ENCODE measurements at regions not wholly inside any gene's neighbourhood (a gene's known extent, or its start where the extent isn't known, plus 50 kb on each side); places are given as distances from the start of the nearest gene placed in this dataset.
"Not testable (repeated sequence)": the region's sequence is repeated elsewhere in the genome, so short reads cannot be mapped to it uniquely, and the experiment has no call there.

DNA sequence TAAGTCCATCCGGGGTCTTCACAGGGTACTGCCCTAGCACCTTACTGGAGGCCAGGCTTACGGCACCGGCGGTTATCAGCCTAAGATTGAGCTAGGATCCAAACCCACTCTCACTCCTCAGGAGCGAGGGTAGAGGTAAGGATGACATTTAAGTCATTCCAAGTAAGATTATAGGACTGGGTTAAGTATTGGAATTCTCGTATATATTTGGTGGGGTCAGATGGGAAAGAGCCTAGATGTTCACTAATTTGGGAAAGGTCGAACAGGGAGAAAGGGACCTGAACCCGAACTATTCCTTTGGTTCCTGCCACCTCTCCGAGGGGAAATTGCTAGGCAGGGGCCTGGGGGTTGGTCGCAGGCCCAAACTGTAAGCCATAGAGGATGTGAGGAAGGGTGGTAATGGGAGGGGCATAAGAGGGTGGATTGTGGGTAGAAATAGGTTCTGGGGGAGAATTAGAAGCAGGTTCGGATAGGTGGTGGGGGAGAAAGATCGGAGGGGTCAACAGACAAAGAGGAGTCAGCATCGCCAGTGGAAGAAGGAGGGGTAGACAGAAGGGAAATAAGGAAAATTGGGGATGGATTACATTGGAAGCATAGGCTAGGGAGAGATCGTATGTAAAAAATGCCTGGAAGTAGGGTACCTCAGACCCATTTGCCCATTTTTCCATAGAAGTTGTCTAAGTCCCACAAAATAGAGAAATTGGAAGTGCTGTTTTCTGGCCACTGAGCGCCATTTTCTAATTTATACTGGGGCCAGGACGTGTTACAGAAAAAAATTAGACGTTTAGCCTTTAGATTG lies 747.1 kb upstream of the ADGRB3 start:
- DNase-seq, result no peak

DNA sequence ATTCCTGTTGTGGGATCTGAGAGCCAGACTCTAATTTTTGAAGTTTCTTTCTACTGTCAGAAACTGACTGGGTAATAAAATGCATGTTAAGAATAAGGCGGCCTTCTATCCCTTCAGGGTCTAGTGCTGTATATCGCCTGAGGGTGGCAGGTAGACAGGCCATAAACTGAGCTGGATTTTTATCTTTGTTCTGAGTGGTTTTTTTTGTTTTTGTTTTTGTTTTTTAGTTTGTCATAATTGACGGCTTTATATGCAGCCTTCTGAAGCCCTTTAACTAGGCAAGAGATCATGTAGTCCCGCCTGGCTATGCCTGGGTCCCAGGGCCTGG lies 747.7 kb upstream of the ADGRB3 start:
- DNase-seq, result no peak

DNA sequence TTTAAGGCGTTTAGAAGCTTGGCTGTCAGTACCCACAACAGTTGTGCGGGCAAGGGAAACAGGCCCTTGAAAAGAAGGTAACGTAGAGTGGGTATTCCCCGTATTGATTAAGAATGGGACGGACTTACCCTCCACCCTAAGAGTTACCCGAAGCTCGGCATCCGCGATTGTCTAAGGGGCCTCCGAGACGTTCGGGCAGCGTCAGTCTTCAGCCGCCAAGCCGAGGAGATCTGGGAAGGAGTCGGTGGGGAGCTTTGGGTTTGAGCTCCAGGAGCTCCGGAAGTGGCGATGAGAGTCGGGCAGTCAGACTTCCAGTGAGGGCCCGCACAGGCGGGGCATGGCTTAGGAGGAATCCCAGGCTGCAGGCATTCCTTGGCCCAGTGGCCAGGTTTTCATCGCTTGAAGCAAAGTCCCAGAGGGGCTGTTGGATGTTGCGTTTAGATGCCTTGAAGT lies 748.2 kb upstream of the ADGRB3 start:
- no peak for DNase-seq

DNA sequence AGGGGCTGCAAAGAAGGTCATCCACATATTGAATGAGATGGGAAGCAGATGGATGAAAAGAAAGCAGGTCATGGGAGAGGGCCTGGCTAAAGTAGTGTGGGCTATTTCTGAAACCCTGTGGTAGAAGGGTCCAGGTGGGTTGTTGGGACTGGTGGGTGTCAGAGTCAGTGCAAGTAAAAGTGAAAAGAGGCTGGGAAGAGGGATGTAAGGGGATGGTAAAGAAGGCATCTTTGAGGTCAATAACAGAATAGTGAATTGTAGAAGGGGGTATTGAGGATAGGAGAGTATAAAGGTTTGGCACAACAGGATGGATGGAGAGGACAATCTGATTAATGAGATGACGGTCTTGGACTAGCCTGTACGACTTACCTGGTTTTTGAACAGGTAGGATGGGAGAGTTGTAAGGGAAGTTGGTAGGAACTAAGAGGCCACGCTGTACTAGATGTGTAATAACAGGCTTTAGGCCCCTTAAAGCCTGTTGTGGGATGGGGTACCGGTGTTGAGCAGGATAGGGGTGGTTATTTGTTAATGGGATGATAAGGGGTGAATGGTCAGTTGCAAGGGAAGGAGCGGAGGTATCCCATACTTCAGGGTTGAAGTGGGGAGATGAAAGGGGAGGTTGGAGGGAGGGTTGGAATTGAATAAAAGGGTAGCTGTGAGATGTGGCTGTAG lies 748.9 kb upstream of the ADGRB3 start:
- DNase-seq, result no peak

DNA sequence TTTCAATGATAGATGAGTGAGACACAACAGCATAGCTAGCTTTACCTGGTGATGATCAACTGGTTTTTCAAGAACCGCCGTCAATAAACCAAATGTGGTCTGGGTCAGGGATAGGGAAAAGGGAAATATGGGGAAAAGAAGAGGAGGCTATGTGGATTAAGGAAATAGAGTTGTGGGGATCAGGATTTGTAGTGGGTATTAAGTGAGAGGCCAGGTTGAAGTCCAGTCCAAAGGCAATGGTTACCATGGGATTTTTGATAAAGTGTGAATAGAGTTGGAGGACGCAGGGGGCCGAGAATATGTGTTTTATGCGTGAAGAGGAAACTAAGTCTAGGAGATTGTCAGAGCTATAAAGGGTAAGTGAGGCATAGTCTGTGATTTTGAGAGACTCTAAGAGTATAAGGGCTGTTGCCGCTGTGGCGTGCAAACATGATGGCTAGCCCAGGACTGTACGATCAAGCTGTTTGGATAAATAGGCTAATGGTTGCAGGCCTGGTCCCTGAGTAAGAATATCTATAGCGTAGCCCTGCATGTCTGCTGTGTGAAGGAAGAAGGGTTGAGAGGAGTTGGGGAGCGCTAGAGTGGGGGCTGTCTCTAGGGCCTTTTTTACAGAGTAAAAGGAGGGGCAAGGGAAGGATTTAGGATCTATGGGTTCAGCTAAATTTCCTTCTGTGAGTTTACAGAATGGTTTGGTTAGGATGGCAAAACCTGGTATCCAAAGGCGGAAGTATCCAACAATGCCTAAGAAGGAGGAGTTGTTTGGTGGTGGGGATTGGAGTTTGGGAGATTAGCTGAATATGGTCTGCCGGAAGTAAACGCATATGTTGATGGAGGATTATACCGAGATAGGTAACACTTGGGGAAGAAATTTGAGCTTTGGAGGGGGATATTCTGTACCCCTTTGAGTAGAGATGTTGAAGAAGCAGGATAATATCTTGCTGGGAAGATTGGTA lies 749.7 kb upstream of the ADGRB3 start:
- DNase-seq, result no peak

DNA sequence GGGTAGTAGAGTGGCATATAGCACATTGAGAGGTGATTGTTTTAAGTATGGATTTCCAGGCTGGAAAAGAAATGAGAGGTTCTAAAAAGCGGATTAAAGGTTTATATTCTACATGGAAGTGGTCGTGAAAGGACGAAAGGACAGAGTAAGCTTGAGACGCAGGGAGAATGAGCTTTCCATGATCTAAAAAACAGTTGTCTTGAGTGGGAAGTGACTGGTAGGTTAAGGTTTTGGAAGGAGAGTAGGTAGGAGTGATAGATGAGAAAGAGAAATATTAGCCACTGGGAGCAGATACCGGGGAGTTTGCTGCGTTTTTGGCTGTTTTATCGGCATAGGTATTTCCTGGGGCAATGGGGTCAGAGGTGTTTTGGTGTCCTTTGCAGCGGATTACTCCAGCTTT lies 750.6 kb upstream of the ADGRB3 start:
- no peak for DNase-seq

DNA sequence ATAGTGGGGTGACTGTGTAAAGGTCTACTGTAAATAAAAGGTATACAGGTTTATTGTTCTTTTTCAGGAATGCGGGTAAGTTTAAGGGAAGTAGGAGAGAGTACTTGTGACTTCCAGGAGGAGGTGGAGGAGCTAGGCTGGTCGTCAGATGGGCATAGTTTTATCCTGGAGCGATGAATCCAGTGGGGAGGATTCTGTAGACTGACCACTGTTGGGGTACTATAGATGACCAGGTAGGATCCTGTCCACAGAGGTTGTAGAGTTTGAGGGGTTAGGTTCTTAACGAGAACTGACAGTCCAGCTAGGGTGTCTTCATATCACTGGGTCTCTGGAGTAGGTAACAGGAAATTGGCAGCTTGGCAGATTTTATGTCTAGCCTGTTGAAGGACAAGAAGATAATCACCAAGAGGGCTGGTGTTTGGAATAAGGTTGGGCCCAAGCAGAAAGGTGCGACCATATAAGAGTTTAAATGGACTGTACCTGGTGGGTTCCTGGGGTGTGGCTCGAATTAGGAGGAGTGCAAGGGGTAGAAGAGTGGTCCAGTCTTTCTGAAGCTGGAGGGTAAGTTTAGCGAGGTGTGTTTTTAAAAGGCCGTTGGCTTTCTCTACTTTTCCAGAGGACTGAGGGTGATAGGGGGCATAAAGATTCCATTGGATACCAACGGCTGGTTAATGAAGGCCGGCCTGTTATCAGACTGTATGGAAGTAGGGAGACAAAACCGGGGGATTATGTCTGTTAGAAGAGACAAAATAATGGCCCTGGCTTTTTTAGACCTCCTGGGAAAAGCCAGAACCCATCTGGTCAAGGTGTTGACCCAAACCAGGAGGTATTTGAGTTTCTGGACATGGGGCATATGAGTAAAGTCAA lies 751.3 kb upstream of the ADGRB3 start:
- DNase-seq, result no peak

DNA sequence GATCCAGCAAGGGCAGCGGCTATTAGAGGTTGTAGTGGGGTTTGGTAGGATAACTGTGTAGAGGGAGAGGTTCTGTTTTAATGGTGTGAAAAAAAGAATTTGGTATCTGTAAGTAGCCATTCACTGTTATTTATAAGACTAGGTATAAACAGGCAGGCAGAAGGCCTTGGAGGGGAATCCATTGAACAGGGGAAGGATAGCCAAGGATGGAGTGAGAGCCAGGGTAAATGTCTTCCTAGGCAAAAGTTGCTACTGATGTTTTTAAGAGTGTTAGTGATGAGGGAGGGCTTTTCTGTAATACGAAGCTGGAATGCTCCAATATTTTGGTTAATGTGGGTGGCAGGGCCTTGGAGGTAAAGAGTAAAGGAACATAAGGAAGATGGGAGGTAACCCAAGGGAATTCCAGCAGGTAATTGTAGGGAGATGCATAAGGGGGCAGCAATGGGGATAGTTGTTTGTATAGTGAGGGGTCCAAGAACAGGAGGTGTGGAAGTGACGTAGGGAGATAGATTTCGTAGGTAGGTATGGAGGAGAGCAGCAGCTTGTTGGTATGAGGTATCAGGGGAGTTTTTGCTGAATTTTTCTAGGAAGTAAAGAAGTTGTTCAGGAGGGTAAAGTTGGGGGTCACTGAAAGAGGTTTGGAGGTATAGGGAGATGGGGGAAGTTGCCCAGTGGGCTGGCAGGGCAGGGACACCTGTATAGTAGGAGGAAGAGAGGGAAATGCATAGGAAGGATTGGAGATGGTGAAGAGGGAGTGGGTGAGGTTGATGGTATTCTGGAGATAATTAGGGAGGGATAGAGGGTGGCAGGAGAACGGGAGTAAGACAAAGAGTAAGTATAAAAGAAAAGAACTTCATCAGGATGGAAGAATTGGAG lies 752.4 kb upstream of the ADGRB3 start:
- no peak for DNase-seq

DNA sequence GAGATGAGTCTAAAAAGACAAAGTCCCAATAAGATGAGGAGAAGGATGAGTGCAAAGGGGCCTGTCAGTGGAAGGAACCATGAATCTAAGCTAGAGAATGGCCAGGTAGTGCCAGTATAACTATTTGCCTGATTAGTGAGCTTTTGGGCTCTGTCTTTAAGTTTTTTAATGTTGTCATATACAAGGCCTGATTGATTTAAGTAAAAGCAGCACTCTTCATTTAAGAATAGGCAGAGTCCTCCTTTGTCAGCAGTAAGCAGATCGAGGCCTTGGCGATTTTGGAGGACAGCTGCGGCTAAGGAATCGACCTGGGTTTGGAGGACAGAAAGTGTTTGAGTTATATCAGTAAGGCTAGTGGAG lies 753.4 kb upstream of the ADGRB3 start:
- DNase-seq, result no peak

DNA sequence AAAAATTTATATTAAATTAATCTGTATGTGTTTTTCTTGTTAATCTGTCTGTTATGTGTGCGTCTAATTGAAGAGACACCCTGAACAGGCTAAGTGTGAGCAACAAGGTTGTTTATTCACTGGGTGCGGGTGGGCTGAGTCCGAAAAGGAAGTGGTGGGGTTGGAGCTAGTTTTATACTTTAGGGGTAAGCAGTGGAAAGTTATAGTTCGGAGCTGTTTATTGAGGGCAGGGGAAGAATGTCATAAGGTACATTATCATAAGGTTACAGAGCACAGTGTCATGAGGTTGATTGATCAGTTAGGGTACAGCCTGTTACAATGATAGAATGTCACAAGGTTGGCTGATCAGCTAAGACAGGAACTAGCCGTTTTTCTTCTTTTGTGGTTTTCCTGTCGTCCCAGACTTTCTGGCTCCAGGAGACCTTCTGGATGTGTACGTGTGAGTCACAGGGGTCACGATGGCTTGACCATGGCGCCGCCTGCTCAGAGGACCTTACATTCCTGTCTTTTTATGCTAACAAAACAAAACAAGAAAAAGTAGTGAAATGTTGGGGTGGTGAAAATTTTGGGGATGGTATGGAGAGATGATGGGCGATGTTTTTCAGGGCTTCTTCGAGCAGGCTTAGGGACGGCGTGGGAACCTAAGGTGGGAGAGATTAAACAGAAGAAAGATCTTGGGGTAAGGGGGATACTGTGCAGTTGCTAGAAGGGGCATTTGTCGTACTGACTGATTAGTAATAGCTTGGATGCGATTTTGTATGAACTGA lies 754.0 kb upstream of the ADGRB3 start:
- DNase-seq, result no peak

DNA sequence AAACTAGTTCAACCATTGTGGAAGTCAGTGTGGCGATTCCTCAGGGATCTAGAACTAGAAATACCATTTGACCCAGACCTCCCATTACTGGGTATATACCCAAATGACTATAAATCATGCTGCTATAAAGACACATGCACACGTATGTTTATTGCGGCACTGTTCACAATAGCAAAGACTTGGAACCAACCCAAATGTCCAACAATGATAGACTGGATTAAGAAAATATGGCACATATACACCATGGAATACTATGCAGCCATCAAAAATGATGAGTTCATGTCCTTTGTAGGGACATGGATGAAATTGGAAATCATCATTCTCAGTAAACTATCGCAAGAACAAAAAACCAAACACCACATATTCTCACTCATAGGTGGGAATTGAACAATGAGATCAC lies 754.7 kb upstream of the ADGRB3 start:
- DNase-seq, result not testable (repeated sequence)

DNA sequence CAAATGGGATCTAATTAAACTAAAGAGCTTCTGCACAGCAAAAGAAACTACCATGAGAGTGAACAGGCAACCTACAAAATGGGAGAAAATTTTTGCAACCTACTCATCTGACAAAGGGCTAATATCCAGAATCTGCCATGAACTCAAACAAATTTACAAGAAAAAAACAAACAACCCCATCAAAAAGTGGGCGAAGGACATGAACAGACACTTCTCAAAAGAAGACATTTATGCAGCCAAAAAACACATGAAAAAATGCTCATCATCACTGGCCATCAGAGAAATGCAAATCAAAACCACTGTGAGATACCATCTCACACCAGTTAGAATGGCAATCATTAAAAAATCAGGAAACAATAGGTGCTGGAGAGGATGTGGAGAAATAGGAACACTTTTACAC lies 755.2 kb upstream of the ADGRB3 start:
- DNase-seq, result not testable (repeated sequence)

DNA sequence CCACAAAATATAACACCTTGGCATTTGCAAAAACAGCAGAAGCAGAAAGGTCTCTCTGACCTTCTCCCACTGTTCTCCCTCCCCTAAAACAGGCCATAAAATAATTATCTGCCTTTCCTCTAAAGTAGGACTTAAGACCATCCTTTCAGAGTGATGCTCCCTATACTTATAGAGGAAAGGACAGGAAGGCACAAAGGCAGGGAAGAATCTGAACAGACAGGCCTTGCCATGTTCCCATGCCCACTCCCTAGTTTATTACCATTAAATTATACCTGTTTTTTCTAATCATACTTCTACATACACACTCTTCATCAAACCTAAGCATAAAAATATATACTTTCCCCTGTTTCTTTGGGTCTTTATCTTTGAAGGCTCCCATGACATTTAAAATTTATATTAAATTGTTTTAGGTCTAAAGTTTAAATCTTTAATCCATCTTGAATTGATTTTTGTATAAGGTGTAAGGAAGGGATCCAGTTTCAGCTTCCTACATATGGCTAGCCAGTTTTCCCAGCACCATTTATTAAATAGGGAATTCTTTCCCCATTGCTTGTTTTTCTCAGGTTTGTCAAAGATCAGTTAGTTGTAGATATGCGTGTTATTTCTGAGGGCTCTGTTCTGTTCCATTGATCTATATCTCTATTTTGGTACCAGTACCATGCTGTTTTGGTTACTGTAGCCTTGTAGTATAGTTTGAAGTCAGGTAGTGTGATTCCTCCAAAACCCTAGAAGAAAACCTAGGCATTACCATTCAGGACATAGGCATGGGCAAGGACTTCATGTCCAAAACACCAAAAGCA lies 755.8 kb upstream of the ADGRB3 start:
- DNase-seq, result not testable (repeated sequence)

DNA sequence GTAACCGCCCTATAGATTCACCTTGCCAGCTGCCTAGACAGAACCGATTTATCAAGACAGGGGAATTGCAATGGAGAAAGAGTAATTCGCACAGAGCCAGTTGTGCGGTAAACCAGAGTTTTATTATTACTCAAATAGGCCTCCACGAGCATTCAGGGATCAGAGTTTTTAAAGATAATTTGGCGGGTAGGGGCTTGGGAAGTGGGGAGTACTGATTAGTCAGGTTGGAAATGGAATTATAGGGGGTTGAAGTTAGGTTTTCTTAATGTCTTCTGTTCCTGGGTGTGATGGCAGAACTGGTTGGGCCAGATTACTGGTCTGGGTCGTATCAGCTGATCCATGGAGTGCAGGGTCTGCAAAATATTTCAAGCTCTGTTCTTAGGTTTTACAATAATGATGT lies 756.9 kb upstream of the ADGRB3 start:
- not testable (repeated sequence) for DNase-seq

DNA sequence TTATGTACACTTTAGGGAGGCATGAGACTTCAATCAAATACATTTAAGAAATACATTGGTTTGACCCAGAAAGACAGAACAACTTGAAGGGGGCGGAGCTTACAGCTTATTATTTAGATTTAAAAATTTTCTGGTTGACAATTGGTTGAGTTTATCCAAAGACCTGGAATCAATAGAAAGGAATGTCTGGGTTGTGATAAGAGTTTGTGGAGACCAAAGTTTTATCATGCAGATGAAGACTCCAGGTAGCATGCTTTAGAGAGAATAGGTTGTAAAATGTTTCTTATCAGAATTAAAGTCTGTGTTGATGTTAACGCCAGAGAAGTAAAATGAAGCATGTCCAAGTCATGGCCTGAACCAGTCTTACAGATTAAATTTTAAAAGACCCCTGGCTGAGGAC lies 757.8 kb upstream of the ADGRB3 start:
- DNase-seq, result no peak

DNA sequence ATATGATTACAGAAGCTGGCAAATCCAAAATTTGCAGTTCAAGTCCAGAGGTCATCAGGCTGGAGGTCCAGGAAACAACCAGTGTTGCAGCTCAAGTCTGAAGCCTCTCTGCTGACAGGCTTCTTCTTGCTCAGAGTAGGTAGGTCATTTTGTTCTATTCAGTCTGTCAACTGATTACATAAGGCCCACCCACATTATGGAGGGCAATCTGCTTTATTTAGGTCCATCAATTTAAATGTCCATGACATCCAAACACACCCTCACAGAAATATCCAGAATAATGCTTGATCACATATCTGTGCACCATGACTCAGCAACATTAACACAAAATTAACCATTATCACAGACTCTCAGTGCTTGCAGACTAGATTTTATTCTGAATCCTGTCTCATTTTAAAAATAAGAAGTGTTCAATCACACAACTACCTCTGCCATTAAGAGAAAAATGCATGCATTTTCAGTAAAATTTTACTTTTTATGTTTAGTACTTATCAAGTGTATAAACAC lies 759.2 kb upstream of the ADGRB3 start:
- DNase-seq, result no peak

DNA sequence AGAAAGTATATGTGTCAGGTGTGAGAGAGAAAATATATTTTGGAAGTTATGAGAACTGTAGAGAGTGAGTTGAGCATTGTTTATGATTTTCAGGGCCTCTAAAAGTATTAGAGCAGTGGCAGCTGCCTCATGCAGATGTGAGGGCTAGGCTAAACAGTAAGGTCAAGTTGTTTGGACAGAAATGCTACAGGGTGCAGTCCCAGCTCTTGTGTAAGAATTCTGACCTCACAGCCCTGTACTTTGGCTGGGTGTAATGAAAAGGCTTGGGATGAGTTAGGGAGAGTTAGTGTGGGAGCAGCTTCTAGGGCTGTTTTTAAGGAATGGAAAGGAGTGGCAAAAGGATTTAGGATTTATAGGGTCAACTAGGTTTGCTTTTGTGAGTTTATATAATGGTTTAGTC lies 764.8 kb upstream of the ADGRB3 start:
- DNase-seq, result no peak

DNA sequence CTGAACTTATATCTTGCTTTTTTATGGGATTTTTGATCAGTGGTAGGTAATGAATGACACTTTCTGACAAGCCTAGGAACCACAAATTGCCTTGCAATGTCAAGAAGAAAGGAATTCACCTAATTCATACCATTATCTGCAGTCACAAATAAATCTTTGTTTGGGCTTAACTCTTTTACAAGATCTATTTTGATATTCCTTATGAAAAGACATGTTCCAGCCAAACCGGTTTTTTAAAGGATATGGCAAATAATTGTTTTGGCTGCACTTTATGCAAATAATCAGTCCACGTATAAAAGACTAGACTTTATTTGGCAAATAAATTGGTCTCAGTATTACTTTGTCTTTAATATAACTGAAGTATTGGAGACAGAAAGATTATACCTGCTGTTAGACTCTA lies 771.7 kb upstream of the ADGRB3 start:
- no peak for DNase-seq

DNA sequence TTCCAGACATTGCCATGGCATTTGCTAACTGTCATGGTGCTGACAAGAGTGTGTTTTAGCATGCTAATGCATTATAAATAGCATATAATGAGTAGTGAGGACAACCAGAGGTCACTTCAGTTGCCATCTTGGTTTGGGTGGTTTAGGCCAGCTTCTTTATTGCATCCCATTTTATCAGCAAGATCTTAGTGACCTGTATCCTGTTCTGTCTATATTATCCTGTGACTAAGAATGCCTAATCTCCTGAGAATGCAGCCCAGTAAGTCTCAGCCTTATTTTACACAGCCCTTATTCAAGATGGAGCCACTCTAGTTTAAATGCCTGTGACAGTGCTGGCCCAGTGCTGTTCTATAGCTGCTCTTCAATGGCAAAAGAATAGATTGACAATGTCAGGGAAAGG lies 781.0 kb upstream of the ADGRB3 start:
- DNase-seq, result no peak

DNA sequence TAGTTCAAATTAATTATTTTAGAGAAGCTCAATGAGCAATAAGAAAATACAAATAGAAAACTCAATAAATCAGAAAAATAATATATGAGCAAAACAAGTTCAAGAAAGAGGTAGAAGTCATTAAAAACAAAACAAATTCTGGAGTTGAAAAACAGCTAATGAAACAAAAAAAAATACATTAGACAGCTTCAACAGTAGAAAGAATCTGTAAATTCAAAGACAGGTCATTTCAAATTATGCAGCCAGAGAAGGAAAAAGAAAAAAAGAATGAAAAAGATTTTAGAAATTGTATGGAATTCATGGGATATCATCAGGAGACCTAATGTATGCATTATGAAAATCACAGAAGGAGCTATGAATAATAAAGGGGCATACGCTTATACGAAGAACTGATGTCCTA lies 795.3 kb upstream of the ADGRB3 start:
- no peak for DNase-seq
